HG03097 (cell line): ENCODE measurements at regions not wholly inside any gene's neighbourhood (a gene's known extent, or its start where the extent isn't known, plus 50 kb on each side); places are given as distances from the start of the nearest gene placed in this dataset.

Experiments
- ATAC-seq: cut with Tn5 transposase; IDR thresholded peaks from one replicate; pipeline ENCODE4 v1.9.1; 2021; ENCODE audit not compliant: unreplicated experiment, low FRiP score

- no peak for ATAC-seq
Measured at GRCh38 chr5:128665747-128666355, 127.8 kb upstream of the FBN2 start.

GRCh38 chr5:128667152-128667551, 129.1 kb upstream of the FBN2 start:
- no peak for ATAC-seq

GRCh38 chr5:128667751-128668150, 129.7 kb upstream of the FBN2 start:
- ATAC-seq, result no peak

GRCh38 chr5:128668921-128669320, 130.9 kb upstream of the FBN2 start:
- no peak for ATAC-seq

- ATAC-seq, result no peak
Measured at GRCh38 chr5:128669803-128670202, 131.8 kb upstream of the FBN2 start.

GRCh38 chr5:128671943-128672342, 133.9 kb upstream of the FBN2 start:
- no peak for ATAC-seq

GRCh38 chr5:128673000-128673399, 135.0 kb upstream of the FBN2 start:
- ATAC-seq, result no peak

- ATAC-seq, result no peak
Measured at GRCh38 chr5:128673411-128673957, 135.4 kb upstream of the FBN2 start.

- ATAC-seq, result no peak
Measured at GRCh38 chr5:128673970-128674369, 135.9 kb upstream of the FBN2 start.

- ATAC-seq, result no peak
Measured at GRCh38 chr5:128674837-128675446, 136.9 kb upstream of the FBN2 start.

GRCh38 chr5:128681096-128681495, 143.1 kb upstream of the FBN2 start:
- ATAC-seq, result no peak

GRCh38 chr5:128681764-128682592, 143.9 kb upstream of the FBN2 start:
- no peak for ATAC-seq

GRCh38 chr5:128682669-128683068, 144.6 kb upstream of the FBN2 start:
- no peak for ATAC-seq

GRCh38 chr5:128684961-128685360, 146.9 kb upstream of the FBN2 start:
- ATAC-seq, result no peak

- ATAC-seq, result no peak
Measured at GRCh38 chr5:128687930-128688329, 149.9 kb upstream of the FBN2 start.

GRCh38 chr5:128693764-128694163, 155.7 kb upstream of the FBN2 start:
- no peak for ATAC-seq

GRCh38 chr5:128695791-128696530, 157.9 kb upstream of the FBN2 start:
- ATAC-seq, result no peak

- ATAC-seq, result no peak
Measured at GRCh38 chr5:128701301-128701700, 163.3 kb upstream of the FBN2 start.

- no peak for ATAC-seq
Measured at GRCh38 chr5:128703322-128703721, 165.3 kb upstream of the FBN2 start.

GRCh38 chr5:128706269-128706668, 168.2 kb upstream of the FBN2 start:
- ATAC-seq, result no peak

- no peak for ATAC-seq
Measured at GRCh38 chr5:128708841-128709240, 170.8 kb upstream of the FBN2 start.
